NCI-H2171 treated with DMSO at 0.1 percent for 48 hours (cell line): ENCODE measurements at regions not wholly inside any gene's neighbourhood (a gene's known extent, or its start where the extent isn't known, plus 50 kb on each side); places are given as distances from the start of the nearest gene placed in this dataset.
"Not testable (repeated sequence)": the region's sequence is repeated elsewhere in the genome, so short reads cannot be mapped to it uniquely, and the experiment has no call there.

Experiments
- DNase-seq: peaks from one replicate; lab custom pipeline; 2025; lab: John Stamatoyannopoulos, UW

DNA sequence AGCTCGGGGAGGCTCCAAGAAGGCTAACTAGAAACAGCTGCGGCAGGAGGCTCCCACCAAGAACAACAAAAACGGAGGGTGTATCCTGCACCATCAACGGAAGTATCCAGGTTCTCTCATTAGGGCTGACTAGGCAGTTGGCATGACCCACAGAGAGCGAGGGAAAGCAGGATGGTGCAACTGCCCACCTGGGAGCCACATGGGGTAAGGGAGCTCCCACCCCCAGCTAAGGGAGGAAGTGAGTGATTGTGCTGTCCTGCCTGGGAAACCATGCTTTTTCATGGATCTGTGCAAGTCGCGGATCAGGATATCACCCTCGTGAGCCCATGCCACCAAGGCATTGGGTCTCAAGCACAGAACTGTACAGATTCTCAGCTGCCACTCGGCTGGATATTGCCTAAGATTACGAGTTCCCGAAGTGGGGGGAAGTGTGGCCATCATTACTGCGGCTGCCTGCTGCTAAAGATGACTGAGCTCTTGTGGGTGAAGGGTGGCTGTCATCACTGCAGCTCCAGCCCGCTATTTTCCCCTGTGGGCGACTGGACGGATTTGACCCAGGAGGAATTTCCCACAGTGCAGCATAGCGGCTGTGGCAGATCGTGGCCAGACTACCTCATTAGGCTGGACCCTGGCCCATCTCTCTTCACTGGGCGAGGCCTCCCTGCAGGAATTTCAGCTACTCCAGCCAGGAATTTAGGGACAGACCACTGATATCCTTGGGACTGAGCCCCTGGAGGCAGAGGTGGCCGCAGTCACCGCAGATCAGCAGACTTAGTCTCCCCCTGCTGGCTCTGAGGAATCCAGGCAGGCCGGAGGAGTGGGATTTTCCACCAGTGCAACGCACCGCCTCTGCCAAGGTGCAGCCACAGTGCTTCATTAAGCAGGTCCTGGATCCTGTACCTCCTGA is 515.7 kb downstream of the FRK start:
- DNase-seq, result no peak

DNA sequence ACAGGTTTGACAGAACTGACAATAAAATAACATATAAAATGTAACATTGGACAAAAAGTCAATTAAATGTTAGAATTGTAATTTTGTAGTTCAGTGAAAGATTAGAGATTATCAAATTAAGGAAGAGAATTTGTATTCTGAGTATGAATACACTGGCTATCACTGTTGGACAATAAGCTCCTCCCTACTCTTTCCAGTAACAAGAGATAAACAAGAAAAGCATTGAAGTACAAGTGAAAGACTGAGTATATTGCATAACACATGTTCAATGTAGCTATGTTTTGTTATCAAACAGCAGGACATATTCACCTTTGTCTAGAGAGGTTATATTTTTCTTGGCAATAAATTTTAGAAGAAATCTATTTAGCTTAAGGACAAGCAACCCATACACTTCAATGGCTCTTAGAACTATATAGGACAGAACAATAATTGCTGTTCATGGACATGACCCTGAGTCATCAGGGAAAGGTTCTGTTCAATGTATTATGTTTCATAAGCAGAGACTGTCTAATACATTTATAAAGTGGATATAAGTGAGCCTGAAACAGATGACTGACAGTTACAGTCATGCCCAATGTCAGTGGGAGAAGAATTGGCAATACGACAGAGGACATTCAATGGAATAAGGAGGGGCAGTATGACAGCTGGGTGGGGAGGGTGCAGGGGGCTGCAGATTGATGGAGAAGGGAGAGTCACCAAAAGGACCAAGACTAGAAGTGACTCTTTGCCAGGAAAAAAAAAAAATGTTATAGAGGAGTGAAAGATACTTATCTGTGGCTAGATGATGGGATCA is 520.4 kb downstream of the FRK start:
- peak; percentile 18 for DNase-seq

DNA sequence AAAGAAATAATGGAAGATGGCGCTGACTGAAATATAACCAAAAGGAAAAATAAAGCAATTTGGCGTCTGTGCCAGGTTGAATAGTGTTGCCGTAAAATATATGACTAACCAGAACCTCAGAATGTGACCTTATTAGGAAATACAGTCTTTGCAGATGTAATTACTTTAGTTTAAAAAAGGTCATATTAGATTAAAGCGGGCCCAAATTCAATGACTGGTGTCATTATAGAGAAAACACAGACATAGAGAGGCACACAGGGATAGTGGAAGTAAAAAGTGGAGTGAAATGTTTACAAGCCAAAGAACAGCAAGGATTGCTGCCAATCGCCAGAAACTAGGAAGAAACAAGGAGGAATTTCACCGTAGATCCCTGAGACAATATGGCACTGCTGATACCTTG is 521.2 kb downstream of the FRK start:
- DNase-seq, result no peak

DNA sequence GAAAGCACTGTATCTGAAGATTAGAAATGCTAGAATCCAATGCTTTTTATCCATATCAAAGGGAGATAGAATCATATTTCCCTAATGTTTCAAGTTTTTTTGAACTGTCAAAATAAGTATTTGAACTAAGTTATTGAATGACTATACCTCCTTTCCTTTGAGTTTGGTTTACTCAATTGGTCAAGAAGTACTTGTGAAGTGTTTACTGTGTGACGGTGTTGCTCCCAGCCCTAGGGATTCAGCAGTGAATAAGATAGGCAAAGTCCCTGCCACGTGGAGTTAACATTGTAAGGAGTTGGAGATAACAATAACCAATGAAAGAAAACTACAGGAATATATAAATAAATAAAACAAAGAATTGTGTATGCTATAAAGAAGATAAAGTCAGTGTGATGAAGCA is 535.9 kb downstream of the FRK start:
- DNase-seq, result no peak

DNA sequence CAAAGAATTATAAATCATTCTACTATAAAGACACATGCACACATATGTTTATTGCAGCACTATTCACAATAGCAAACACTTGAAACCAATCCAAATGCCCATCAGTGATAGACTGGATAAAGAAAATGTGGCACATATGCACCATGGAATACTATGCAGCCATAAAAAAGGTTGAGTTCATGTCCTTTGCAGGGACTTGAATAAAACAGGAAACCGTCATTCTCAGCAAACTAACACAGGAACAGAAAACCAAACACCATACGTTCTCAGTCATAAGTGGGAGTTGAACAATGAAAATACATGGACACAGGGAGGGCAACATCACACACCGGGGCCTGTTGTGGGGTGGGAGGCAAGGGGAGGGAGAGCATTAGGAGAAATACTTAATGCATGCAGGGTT is 538.9 kb downstream of the FRK start:
- DNase-seq, result not testable (repeated sequence)

DNA sequence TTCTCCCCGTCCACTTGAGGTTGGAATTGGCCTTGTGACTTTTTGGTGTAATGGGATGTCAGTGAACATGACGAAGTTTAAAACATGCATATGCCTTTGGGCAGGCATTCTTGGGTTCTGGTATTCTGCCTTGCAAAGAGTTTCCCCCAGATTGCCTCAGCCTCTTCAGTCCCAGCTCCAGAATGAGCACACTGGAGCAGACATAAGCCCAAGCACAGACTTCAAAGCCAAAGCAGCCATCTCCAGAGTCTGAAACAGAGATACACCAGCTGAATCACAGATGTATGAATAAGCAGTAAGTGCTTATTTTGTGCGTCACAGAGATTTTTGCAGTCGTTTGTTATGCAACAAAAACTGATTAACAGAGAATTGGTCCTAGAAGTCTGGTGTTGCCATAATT is 546.0 kb downstream of the FRK start:
- no peak for DNase-seq

DNA sequence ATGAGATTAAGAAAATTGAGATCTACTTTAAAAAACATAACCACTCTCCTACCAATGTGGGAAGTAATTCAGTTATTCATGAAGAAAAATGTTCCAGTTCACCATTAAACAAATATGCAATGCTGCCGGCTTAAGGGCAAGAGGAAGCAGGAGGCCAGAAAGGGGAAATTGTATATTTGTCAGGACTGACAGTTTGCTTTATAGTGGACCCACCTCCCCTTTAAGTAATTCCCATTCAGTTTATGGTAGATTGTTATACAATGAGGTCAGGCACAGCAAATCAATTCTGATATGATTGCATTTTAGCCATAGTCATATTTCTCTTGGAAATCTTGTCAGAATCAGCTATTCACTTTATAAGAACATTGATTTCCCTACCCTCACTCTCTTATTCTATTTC is 547.8 kb downstream of the FRK start:
- DNase-seq, result no peak

DNA sequence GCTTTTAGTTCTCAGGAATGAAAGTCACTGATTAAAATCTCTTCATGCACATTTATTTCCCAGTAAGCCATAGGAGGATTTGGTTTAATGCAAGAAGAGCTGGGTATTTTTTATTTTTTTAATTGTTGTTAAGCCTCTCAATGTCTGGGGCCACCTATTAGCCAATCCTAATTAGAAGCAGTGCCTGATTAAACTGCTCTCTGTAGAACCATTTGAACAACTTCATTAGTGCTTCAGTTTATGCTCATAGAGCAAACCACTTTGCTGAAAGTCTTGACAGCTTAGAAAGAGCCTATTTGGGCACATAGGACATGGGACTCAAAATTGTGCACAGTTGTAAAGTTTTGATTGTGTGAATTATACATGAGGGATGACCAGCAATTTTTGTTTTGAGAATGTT is 548.9 kb downstream of the FRK start:
- DNase-seq, result no peak

DNA sequence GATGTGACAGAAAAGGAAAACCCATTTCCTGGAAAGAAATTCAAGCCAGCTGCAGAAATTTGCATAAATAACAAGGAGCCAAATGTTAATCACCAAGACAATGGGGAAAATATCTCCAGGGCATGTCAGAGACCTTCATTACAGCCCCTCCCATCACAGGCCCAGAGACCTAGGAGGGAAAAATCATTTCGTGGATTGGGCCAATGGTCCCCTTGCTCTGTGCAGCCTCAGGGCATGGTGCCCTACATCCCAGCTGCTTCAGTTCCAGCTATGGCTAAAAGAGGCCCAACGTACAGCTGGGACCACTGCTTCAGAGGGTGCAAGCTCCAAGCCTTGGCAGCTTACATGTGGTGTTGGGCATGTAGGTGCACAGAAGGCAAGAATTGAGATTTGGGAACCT is 558.3 kb downstream of the FRK start:
- not testable (repeated sequence) for DNase-seq

DNA sequence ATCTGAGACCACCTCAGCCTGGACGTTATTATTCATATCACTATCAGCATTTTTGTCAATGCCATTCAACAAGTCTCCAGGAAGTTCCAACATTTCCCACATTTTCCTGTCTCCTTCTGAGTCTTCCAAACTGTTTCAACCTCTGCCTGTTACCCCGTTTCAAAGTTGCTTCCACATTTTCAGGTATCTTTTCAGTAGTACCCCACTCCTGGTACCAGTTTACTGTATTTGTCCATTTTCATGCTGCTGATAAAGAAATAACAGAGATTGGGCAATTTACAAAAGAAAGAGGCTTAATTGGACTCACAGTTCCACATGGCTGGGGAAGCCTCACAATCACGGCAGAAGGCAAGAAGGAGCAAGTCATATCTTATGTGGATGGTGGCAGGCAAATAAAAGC is 565.5 kb downstream of the FRK start:
- no peak for DNase-seq

DNA sequence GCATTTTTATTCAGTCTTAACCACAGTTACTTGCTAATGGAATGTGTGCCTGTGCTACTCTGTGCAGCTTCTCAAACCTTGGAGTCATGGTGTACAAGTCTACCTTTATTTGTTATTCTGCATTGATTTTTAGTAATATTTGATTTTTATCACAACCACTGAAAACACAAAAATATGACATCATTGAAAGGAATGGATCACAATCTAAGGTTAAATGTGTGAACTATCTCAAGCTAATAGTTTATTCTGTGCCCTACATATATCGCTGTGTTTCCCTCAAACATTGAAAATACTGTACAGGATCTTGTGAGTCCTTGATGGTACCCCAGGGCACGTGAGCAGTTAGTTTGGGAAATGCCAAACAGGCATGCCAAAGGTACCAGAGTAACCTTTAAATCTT is 573.4 kb downstream of the FRK start:
- no peak for DNase-seq

DNA sequence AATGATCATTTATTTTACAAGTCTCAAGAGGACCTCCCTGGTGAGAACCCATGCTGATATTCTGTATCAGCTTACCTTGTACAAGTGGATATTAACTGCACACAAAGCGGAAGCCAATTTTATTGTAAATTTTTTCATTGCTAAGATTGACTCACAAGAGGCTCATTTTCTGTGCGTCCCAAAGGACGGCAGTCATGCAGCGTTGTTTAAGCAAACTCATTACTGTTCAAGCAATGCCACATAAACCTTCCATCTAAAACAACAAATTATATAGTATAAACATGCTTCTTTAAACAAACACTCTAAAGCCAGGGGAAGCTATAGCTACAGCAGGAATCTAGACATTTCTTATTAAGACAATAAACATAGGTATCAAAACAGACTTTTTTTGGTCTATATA is 575.3 kb downstream of the FRK start:
- peak; percentile 84 for DNase-seq

DNA sequence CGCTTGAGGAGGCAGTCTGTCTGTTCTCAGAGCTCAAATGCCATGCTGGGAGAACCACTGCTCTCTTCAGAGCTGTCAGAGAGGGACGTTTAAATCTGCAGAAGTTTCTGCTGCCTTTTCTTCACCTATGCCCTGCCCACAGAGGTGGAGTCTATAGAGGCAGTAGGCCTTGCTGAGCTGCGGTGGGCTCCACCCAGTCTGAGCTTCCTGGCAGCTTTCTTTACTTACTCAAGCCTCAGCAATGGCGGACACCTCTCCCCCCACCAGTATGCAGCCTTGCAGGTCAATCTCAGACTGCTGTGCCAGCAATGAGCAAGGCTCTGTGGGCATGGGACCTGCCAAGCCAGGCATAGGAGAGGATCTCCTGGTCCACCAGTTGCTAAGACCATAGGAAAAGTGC is 580.1 kb downstream of the FRK start:
- DNase-seq, result not testable (repeated sequence)

DNA sequence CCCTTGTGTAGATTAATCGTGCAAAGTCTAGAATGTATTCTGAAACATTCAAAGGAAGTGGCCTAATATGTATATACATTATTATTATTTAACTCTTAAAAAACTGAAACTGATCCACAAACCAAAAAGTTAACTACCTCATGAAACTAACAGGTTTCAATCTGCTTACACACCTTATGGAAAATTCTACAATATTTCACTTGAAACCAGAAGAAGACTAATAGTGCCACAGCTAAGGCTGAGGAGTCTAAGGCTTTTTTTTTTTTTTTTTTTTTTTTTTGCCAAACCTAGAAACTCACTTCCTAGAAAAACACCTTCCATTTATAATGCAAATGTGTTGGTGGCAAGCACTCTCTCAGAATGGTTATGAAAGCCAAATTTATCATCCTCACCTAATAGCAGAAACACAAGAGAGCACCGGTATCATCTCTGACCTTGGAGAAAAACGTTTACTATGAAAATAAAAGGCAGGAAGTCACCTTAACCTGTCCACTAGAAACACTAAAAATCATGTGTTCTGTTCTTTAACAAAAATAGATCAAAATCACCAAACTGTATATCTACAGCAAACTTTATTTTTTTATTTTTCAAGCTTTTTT is 586.1 kb downstream of the FRK start:
- no peak for DNase-seq

DNA sequence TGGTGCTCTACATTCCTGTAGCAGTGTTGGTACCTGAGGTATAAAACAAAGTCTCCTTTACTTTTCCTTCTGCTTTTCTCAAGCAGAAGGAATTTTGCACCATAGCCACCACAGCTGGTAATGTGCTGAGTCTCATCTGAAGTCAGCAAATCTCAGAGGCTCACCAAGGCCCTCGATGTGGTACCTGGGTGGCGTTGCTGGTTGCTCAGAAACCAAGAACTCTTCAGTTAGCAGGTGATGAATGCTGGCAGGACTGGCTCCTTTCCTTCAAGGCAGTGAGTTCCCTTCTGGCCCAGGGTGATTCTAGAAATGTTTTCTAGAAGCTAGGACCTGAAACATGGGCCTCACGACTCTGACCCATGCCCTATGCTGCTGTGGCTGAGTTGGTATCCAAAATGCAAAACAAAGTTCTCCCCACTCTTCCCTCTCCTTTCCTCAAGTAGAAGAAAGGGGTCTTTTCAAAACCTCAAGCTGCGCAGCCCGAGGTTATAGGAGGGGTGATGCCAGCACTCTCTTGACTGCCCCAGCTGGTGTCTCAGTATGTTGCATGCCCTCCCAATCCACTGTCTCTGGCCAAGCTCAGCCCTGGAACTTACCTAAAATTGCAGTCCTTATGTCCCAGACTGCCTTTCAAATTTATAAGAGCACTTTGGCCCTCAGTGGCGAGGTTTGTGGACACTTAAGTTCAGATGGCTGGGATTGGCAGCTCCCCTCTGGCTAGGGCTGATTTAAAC is 592.3 kb downstream of the FRK start:
- DNase-seq, result no peak

DNA sequence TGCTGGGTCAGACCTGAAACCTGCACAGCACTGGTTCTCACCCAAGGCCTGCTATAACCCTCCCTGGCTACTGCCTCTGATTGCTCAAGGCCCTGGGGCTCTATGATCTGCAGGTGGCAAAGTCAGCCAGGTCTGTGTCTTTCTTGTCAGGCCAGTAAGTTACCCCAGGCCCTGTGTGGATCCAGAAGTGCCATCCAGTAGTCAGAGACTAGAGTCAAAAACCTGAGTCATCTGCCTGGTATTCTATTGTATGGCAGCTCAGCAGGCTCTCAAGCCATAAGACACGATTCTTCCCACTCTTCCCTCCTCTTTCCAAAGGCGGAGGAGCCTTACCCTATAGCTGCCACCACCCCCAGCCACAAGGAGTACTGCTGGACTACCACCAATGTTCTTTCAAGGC is 593.0 kb downstream of the FRK start:
- DNase-seq, result no peak

DNA sequence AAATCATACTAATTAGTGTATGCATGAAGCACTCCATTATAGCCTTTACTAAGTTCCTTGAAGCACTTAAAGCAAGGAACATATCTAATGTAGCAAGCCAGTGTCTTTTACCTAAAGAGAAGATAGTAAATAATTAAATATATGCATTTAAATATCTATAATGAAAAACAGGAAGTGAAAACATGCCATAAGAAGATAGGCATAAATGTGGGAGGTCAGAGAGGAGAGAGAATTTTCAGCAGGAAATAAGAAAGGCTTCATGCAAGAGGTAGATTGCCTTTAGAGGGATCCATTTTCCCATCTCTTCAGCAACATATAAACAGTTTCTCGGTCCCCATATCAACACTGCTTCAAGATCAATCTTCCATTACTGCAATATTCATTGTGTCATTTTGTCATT is 599.8 kb downstream of the FRK start:
- DNase-seq, result no peak

DNA sequence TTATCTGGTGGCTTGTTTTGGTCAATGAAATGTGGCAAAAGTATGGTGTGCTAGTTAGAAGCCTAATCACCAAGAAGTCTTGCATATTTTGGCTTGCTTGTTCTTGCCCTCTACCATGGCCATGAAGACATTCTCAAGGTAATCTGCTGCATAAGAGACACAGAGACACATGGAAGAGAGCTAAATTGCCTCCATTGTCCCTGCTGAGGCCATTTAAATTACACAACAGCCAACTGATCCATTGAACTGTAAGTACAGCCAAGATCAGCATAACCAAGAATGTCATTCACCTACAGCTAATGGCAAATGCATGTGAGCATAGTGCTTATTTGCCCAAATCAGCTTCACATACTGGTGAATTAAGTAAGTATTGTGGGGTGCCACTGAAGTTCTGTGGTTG is 603.8 kb downstream of the FRK start:
- DNase-seq, result no peak

DNA sequence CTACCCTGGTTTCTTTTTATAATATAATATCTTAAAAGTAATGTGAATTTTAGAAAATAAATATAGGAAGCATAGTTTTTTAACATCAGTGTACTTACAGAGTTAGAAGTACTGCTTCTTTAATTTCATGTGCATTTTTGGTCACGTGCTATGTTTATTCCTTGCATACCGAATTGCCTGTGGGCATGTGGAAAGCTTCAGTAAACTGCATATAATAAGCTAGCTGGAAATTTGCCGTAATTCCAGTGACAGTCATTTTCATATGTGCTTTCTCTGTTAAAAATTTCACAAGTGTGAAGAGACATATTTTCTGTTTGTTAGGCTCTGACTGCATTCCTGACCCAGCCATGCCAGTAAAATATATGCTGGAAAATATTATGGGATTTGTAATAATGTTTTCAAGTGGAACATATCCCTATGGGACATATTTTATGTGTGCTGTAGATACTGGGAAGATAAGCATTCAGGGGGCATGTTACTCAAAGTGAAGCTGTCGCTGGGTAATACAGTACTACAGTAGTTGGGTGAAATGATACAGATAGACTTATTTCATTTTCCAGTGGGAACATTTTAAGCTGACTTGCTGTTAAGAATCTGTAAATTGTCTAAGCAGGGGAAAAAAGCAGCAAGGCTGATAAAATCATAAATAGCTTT is 616.7 kb downstream of the FRK start:
- peak; percentile 8 for DNase-seq

DNA sequence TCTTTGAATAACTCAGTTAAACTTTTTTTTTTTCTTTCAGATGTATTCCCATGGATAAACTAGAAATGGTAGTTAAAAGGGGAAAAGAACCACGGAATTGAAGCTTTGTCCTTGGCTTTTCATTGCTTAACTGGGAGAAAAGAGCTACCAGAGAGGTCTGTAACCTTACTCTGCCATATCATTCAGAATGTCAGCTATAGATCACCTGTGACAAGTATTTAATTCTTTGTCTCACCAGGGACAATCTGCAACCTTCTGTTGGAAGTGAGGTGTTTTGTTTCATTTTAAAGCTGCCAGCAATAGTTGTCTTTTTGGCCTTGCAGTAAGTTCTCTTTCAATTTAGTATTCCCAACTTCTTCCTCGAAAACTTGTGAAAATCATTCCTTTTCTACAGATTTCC is 618.4 kb downstream of the FRK start:
- peak; percentile 56 for DNase-seq

DNA sequence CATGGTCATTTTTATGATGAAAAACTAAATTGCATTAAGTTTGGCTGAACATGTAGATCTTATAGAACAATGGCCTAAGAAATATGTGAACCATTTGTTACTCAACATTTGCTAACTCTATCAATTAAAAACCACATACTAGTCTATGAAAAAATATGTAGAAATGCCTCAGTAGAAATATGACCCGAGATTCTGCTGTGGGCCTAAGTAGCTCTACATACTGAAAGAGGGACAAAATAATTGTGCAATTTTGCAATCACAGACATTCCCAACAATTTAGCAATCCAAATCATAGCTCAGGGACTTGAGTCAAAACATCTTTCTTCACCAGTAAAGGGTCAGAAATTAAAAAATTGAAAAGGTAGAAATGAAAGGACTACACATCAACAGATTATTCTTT is 619.0 kb downstream of the FRK start:
- no peak for DNase-seq

DNA sequence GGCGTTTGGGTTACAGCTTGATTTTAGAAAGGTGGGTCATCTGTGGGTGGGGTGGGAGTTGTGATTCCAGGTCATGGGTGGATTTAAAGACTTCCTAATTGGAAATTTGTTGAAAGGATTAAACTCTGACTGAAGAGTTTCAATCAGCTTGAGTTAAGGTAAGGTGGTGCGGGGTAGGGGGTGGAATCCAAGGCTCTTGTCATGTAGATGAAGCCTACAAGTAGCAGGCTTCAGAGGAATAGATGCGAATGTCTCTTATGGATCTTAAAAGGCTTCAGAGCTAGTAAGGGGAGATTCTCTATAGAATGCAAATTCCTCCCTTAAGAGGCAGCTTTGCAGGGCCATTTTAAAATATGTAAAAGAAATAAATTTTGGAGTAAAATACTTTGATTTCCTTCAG is 645.3 kb downstream of the FRK start:
- DNase-seq, result no peak
